ENCODE measurements at regions not wholly inside any gene's neighbourhood (a gene's known extent, or its start where the extent isn't known, plus 50 kb on each side); places are given as distances from the start of the nearest gene placed in this dataset.

- Histone ChIP-seq H3K36me3 (ENCODE audit: insufficient read depth, low read length, poor library complexity, severe bottlenecking) (no peaks in the 10 kb centered on the region), H3K4me3 (ENCODE audit: low read depth, low read length, poor library complexity, severe bottlenecking) (no peak overlapping the region), H3K27me3 (replicated peaks; ENCODE audit: insufficient read depth, low read depth, low read length, poor library complexity) (no peaks in the 10 kb centered on the region), H3K27ac (ENCODE audit: low read depth, low read length, poor library complexity, severe bottlenecking) (no peak overlapping the region), H3K9me3 (ENCODE audit: low read depth, low read length, poor library complexity, severe bottlenecking) (no peaks in the 10 kb centered on the region), H3K4me1 (ENCODE audit: insufficient read depth, low read length, poor library complexity, severe bottlenecking) (no peaks in the 10 kb centered on the region)
- TF ChIP-seq CTCF (conservative IDR thresholded peaks at IDR 0.05; ENCODE audit: low read depth, low read length) (no peak), EZH2 (IDR thresholded peaks at IDR 0.05; ENCODE audit: borderline replicate concordance, low read depth, low read length, poor library complexity, severe bottlenecking) (no peak)
- CTCF ChIA-PET, result no interaction called here
- no peak for DNase-seq (ENCODE audit: low spot score)
- BruUV-seq (replicated peaks), result no TSS peak
- intact Hi-C loops (cut with micrococcal nuclease; ENCODE audit: unreplicated experiment), result no loop called here
- POLR2A ChIA-PET (ENCODE audit: low non-redundant PET), result no interaction called here
Observed at GRCh38 chr10:94186722-94187121, 176.0 kb downstream of the NOC3L start.

GRCh38 chr10:94192333-94192732 is 170.4 kb downstream of the NOC3L start:
- no peak for DNase-seq (ENCODE audit: low spot score)
- BruUV-seq (replicated peaks), result no TSS peak
- Histone ChIP-seq H3K27me3 (replicated peaks; ENCODE audit: insufficient read depth, low read depth, low read length, poor library complexity) (no peaks in the 10 kb centered on the region), H3K4me3 (ENCODE audit: low read depth, low read length, poor library complexity, severe bottlenecking) (no peak overlapping the region), H3K4me1 (ENCODE audit: insufficient read depth, low read length, poor library complexity, severe bottlenecking) (peaks cover 3% of the 10 kb centered on the region), H3K36me3 (ENCODE audit: insufficient read depth, low read length, poor library complexity, severe bottlenecking) (no peaks in the 10 kb centered on the region), H3K9me3 (ENCODE audit: low read depth, low read length, poor library complexity, severe bottlenecking) (no peaks in the 10 kb centered on the region), H3K27ac (ENCODE audit: low read depth, low read length, poor library complexity, severe bottlenecking) (no peak overlapping the region)
- CTCF ChIA-PET, result no interaction called here
- POLR2A ChIA-PET (ENCODE audit: low non-redundant PET), result no interaction called here
- TF ChIP-seq EZH2 (IDR thresholded peaks at IDR 0.05; ENCODE audit: borderline replicate concordance, low read depth, low read length, poor library complexity, severe bottlenecking) (no peak), CTCF (conservative IDR thresholded peaks at IDR 0.05; ENCODE audit: low read depth, low read length) (no peak)
- intact Hi-C loops (cut with micrococcal nuclease; ENCODE audit: unreplicated experiment), result no loop called here

GRCh38 chr10:94192974-94193373 is 169.8 kb downstream of the NOC3L start:
- CTCF ChIA-PET, result no interaction called here

More at GRCh38 chr10:94192974-94193373, 169.8 kb downstream of the NOC3L start:
- no peaks in the 10 kb centered on the region for H3K27me3 ChIP-seq (replicated peaks; ENCODE audit: insufficient read depth, low read depth, low read length, poor library complexity)
- no peak for TF ChIP-seq CTCF (conservative IDR thresholded peaks at IDR 0.05; ENCODE audit: low read depth, low read length)
- TF ChIP-seq EZH2 (IDR thresholded peaks at IDR 0.05; ENCODE audit: borderline replicate concordance, low read depth, low read length, poor library complexity, severe bottlenecking), result no peak
- no TSS peak for BruUV-seq (replicated peaks)
- H3K9me3 ChIP-seq (ENCODE audit: low read depth, low read length, poor library complexity, severe bottlenecking), result no peaks in the 10 kb centered on the region
- no peaks in the 10 kb centered on the region for H3K36me3 ChIP-seq (ENCODE audit: insufficient read depth, low read length, poor library complexity, severe bottlenecking)
- H3K4me1 ChIP-seq (ENCODE audit: insufficient read depth, low read length, poor library complexity, severe bottlenecking), result peaks cover 3% of the 10 kb centered on the region
- H3K27ac ChIP-seq (ENCODE audit: low read depth, low read length, poor library complexity, severe bottlenecking), result no peak overlapping the region
- intact Hi-C loops (cut with micrococcal nuclease; ENCODE audit: unreplicated experiment), result no loop called here
- POLR2A ChIA-PET (ENCODE audit: low non-redundant PET), result no interaction called here
- no peak overlapping the region for H3K4me3 ChIP-seq (ENCODE audit: low read depth, low read length, poor library complexity, severe bottlenecking)
- DNase-seq (ENCODE audit: low spot score), result no peak
